ENCODE measurements at regions not wholly inside any gene's neighbourhood (a gene's known extent, or its start where the extent isn't known, plus 50 kb on each side); places are given as distances from the start of the nearest gene placed in this dataset.

DNA sequence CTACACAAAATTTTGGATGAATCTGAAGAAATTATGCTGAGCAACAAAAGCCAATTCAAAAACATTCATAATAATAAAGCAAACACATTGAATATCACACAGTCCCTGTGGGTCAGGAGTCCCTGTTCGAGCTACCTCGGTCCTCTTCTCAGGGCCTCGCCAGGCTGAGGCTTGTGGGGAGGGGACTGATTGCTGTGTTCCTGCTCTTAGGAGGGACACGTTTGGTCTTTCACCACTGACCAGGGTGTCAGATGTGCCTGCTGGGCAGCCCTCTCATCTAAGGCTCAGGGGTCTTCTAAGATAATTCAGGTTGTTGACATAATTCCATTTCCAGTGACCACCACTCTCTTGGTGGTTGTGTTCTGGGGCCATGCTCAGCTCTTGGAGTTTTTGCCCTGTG, 233.8 kb upstream of the PPP2R2D start:
- TF ChIP-seq CTCF (IDR thresholded peaks at IDR 0.05; ENCODE audit: low read depth, low read length, poor library complexity, severe bottlenecking), result no peak
- TF ChIP-seq EZH2phosphoT487 (IDR thresholded peaks at IDR 0.05; ENCODE audit: borderline replicate concordance, low read length), result no peak

All from DOHH2 (cell line).